Loucy (cell line): ENCODE measurements at regions not wholly inside any gene's neighbourhood (a gene's known extent, or its start where the extent isn't known, plus 50 kb on each side); places are given as distances from the start of the nearest gene placed in this dataset.

ENCODE experiments used
- H2AFZ ChIP-seq: fragments of 200-600 bp; sonication (generic); 2 replicates; pipeline ENCODE4 v1.6.0; 2016; ENCODE audit warnings: antibody characterized with exemption, mild to moderate bottlenecking, low read length, moderate library complexity
- H3F3A ChIP-seq: fragments of 200-600 bp; 2 replicates; pipeline ENCODE4 v1.6.0; 2016; ENCODE audit warnings: antibody characterized with exemption, low read depth, mild to moderate bottlenecking
- H3K27me3 ChIP-seq: fragments of 200-600 bp; sonication (generic); 2 replicates; pipeline ENCODE4 v1.6.1; 2014; ENCODE audit warnings: low read length, mild to moderate bottlenecking; ENCODE audit not compliant: insufficient read depth, poor library complexity, severe bottlenecking
- H3K36me3 ChIP-seq: fragments of 200-600 bp; sonication (generic); 2 replicates; pipeline ENCODE4 v1.6.1; 2016; ENCODE audit warnings: low read length; ENCODE audit not compliant: insufficient read depth
- H3K4me1 ChIP-seq: fragments of 200-600 bp; sonication (generic); 2 replicates; pipeline ENCODE4 v1.5.1; 2014; ENCODE audit warnings: low read length, mild to moderate bottlenecking; ENCODE audit not compliant: insufficient read depth, poor library complexity, severe bottlenecking
- H3K4me2 ChIP-seq: fragments of 200-600 bp; sonication (generic); 2 replicates; pipeline ENCODE4 v1.6.0; 2014; ENCODE audit warnings: antibody characterized with exemption, low read length, low read depth, mild to moderate bottlenecking; ENCODE audit not compliant: poor library complexity, severe bottlenecking
- H3K4me3 ChIP-seq: fragments of 200-600 bp; sonication (generic); 2 replicates; pipeline ENCODE4 v1.5.1; 2014; ENCODE audit warnings: low read length, mild to moderate bottlenecking, mixed read lengths; ENCODE audit not compliant: poor library complexity, severe bottlenecking
- H3K79me2 ChIP-seq: fragments of 200-600 bp; sonication (generic); 2 replicates; pipeline ENCODE4 v1.6.1; 2014; ENCODE audit warnings: low read length; ENCODE audit not compliant: insufficient read depth
- H3K9ac ChIP-seq: fragments of 200-600 bp; sonication (generic); 2 replicates; pipeline ENCODE4 v1.6.0; 2014; ENCODE audit warnings: mild to moderate bottlenecking, low read depth, low read length, moderate library complexity; ENCODE audit not compliant: poor library complexity, severe bottlenecking
- H3K9me2 ChIP-seq: fragments of 200-600 bp; sonication (generic); replicated peaks from 2 replicates; pipeline ENCODE4 v1.6.1; 2016; ENCODE audit warnings: low read depth, low read length, mixed read lengths
- H3K9me3 ChIP-seq: fragments of 200-600 bp; sonication (generic); 2 replicates; pipeline ENCODE4 v1.6.1; 2014; ENCODE audit warnings: mild to moderate bottlenecking, antibody characterized with exemption, low read length, low read depth; ENCODE audit not compliant: insufficient read depth
- H4K20me1 ChIP-seq: fragments of 200-600 bp; sonication (generic); 2 replicates; pipeline ENCODE4 v1.6.0; 2014; ENCODE audit warnings: antibody characterized with exemption, low read length, mild to moderate bottlenecking; ENCODE audit not compliant: insufficient read depth, poor library complexity, severe bottlenecking
- CTCF ChIP-seq: fragments of 200-600 bp; sonication (generic); conservative IDR thresholded peaks from 2 replicates; pipeline ENCODE4 v1.5.1; 2014; ENCODE audit warnings: mild to moderate bottlenecking, antibody characterized with exemption, low read length
- EZH2phosphoT487 ChIP-seq: fragments of 200-600 bp; IDR thresholded peaks from 2 replicates; pipeline ENCODE4 v1.6.1; 2018; ENCODE audit warnings: antibody characterized with exemption, mild to moderate bottlenecking, moderate library complexity, borderline replicate concordance

- Histone ChIP-seq H3K27me3 (no peaks in the 10 kb centered on the region), H3K79me2 (no peaks in the 10 kb centered on the region), H3K9me2 (no peaks in the 10 kb centered on the region)
Measured at GRCh38 chr5:44626846-44627245, 181.9 kb upstream of the MRPS30 start.

DNA sequence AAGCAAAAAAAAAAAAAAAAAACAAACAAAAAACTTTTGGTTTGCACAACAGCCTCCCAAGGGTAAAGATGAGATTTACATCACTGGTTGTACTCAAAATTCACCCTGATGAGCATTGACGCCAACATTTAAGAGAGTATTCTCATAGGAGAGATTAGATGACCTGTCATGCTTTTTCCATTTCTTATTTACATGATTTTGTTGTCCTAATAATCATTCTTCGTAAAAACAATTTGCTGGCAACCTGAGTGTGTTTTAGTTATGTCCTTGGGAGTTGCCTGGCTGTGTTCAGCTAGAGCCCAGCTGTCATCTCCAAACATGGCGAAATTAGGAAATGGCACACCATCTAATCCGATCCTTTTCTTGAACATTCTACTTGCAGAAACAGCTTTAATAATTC lies 186.4 kb upstream of the MRPS30 start:
- Histone ChIP-seq H3F3A (no peaks in the 10 kb centered on the region), H3K79me2 (no peaks in the 10 kb centered on the region), H4K20me1 (no peaks in the 10 kb centered on the region), H2AFZ (no peak overlapping the region), H3K4me1 (no peaks in the 10 kb centered on the region), H3K9me3 (0 out of 2 replicates have a peak, but pooled peaks cover 2% of the 10 kb centered on the region), H3K36me3 (no peaks in the 10 kb centered on the region), H3K9ac (no peak overlapping the region), H3K4me3 (no peak overlapping the region), H3K4me2 (no peak overlapping the region), H3K9me2 (no peaks in the 10 kb centered on the region), H3K27me3 (no peaks in the 10 kb centered on the region)
- TF ChIP-seq CTCF (no peak), EZH2phosphoT487 (no peak)

More at GRCh38 chr5:44626846-44627245, 181.9 kb upstream of the MRPS30 start:
- H3K4me2 ChIP-seq = no peak overlapping the region
- H3K4me1 ChIP-seq = no peaks in the 10 kb centered on the region
- H3K36me3 ChIP-seq = no peaks in the 10 kb centered on the region
- H3K9me3 ChIP-seq = 0 out of 2 replicates have a peak, but pooled peaks cover 2% of the 10 kb centered on the region
- no peaks in the 10 kb centered on the region for H4K20me1 ChIP-seq
- TF ChIP-seq CTCF (no peak), EZH2phosphoT487 (no peak)
- no peaks in the 10 kb centered on the region for H3F3A ChIP-seq
- no peak overlapping the region for H3K4me3 ChIP-seq
- H3K9ac ChIP-seq = no peak overlapping the region
- no peak overlapping the region for H2AFZ ChIP-seq

GRCh38 chr5:44619875-44620610 lies 188.7 kb upstream of the MRPS30 start:
- H3K4me3 ChIP-seq = no peak overlapping the region
- no peak for TF ChIP-seq EZH2phosphoT487
- TF ChIP-seq CTCF = no peak
- no peak overlapping the region for H3K4me2 ChIP-seq
- no peaks in the 10 kb centered on the region for H3K27me3 ChIP-seq
- H2AFZ ChIP-seq = no peak overlapping the region
- H3K9me2 ChIP-seq = no peaks in the 10 kb centered on the region
- H3K36me3 ChIP-seq = no peaks in the 10 kb centered on the region
- no peaks in the 10 kb centered on the region for H4K20me1 ChIP-seq
- H3F3A ChIP-seq = no peaks in the 10 kb centered on the region
- H3K9me3 ChIP-seq = no peaks in the 10 kb centered on the region; the same call in 1 of the 2 replicates
- no peak overlapping the region for H3K9ac ChIP-seq
- no peaks in the 10 kb centered on the region for H3K79me2 ChIP-seq
- H3K4me1 ChIP-seq = no peaks in the 10 kb centered on the region
